GM12878 (cell line): ENCODE measurements at regions not wholly inside any gene's neighbourhood (a gene's known extent, or its start where the extent isn't known, plus 50 kb on each side); places are given as distances from the start of the nearest gene placed in this dataset.

Experiments
- ATAC-seq: fragments of 200-7000 bp; cut with Tn5 transposase; 3 replicates; pipeline ENCODE4 v1.9.1; 2020; ENCODE audit warnings: mild to moderate bottlenecking, moderate library complexity
- BruUV-seq: library from RNA; stranded (reverse); fragments of 400-500 nt; replicated peaks from 2 replicates; lab custom pipeline; 2021; lab: Mats Ljungman, UMichigan
- CTCF ChIA-PET: fragments of 300-600 bp; sonication (Branson Sonifier 250); formaldehyde crosslinking; extraction: SDS; loops from one replicate; lab custom pipeline; 2021; ENCODE audit warnings: inconsistent platforms; lab: Yijun Ruan, JAX
- POLR2A ChIA-PET: fragments of 350-600 bp; formaldehyde crosslinking; extraction: SDS; loops from one replicate; lab custom pipeline; 2021; ENCODE audit warnings: inconsistent platforms; lab: Charles Lee
- RAD21 ChIA-PET: fragments of 300-600 bp; sonication (Branson Sonifier 250); formaldehyde crosslinking; loops from one replicate; lab custom pipeline; 2023; ENCODE audit warnings: antibody characterized with exemption; ENCODE audit not compliant: unreplicated experiment; lab: Charles Lee
- SMC1A ChIA-PET: fragments of 300-600 bp; sonication (Branson Sonifier 250); formaldehyde crosslinking; loops from one replicate; lab custom pipeline; 2023; ENCODE audit not compliant: unreplicated experiment, uncharacterized antibody; lab: Charles Lee
- DNase-seq: peaks from one replicate; pipeline ENCODE4 v3.0.0-alpha.2; 2011; ENCODE audit warnings: low read depth, low spot score
- FAIRE-seq: peaks from 3 replicates; lab custom pipeline; 2011; peaks lifted over from hg19 to GRCh38; lab: Jason Lieb, UNC
- H2AFZ ChIP-seq: 2 replicates; pipeline ENCODE4 v1.6.0; 2011; ENCODE audit warnings: low read depth, low read length, control low read depth; ENCODE audit not compliant: control insufficient read depth
- H3K27ac ChIP-seq: 2 replicates; pipeline ENCODE4 v1.5.1; 2011; ENCODE audit warnings: control low read depth; ENCODE audit not compliant: control insufficient read depth, insufficient read depth
- H3K27me3 ChIP-seq, 2 experiments: replicated peaks in 1 of 2; 2 replicates each; pipeline versions ENCODE4 v1.6.0 to v1.6.1; 2011; ENCODE audit warnings: low read length in 1 of 2; ENCODE audit not compliant: control insufficient read depth in 2 of 2, insufficient read depth in 2 of 2
- H3K36me3 ChIP-seq, 2 experiments: 2 replicates each; pipeline ENCODE4 v1.5.1; 2011; ENCODE audit warnings: low read length in 1 of 2; ENCODE audit not compliant: control insufficient read depth in 2 of 2, insufficient read depth in 2 of 2
- H3K4me1 ChIP-seq: 2 replicates; pipeline ENCODE4 v1.6.1; 2011; ENCODE audit warnings: mild to moderate bottlenecking, low read length, moderate library complexity, mixed read lengths; ENCODE audit not compliant: control insufficient read depth, insufficient read depth
- H3K4me2 ChIP-seq: 2 replicates; pipeline ENCODE4 v1.6.0; 2011; ENCODE audit warnings: control low read depth; ENCODE audit not compliant: control insufficient read depth, insufficient read depth
- H3K4me3 ChIP-seq: fragments of 200-600 bp; sonication (generic); 2 replicates; pipeline ENCODE4 v1.5.1; 2016
- H3K79me2 ChIP-seq: 2 replicates; pipeline ENCODE4 v1.6.0; 2011; ENCODE audit warnings: low read length; ENCODE audit not compliant: control insufficient read depth, insufficient read depth
- H3K9ac ChIP-seq: 2 replicates; pipeline ENCODE4 v1.8.0; 2011; ENCODE audit warnings: low read length, control low read depth, mixed read lengths; ENCODE audit not compliant: control insufficient read depth, insufficient read depth
- H3K9me3 ChIP-seq: replicated peaks from 3 replicates; pipeline ENCODE4 v1.5.1; 2011; ENCODE audit warnings: mild to moderate bottlenecking, low read length; ENCODE audit not compliant: control insufficient read depth, insufficient read depth
- H4K20me1 ChIP-seq: 2 replicates; pipeline ENCODE4 v1.6.0; 2011; ENCODE audit not compliant: control insufficient read depth, insufficient read depth
- ATF7 ChIP-seq: fragments of 450-650 bp; IDR thresholded peaks from 2 replicates; pipeline ENCODE4 v1.6.1; 2016; ENCODE audit warnings: low read depth, mild to moderate bottlenecking
- CBFB ChIP-seq: IDR thresholded peaks from 2 replicates; pipeline ENCODE4 v1.6.1; 2016; ENCODE audit warnings: antibody characterized with exemption, low read depth
- CEBPB ChIP-seq, 2 experiments: fragments of 150-350 bp in 1 of 2; IDR thresholded peaks; 2 replicates each; pipeline ENCODE4 v1.6.1; 2012 to 2014; ENCODE audit warnings: low read depth in 2 of 2, low read length in 2 of 2, borderline replicate concordance in 1 of 2, inconsistent platforms in 1 of 2
- CREM ChIP-seq: IDR thresholded peaks from 2 replicates; pipeline ENCODE4 v1.6.1; 2014; ENCODE audit warnings: antibody characterized with exemption, low read depth
- DPF2 ChIP-seq: fragments of 450-650 bp; IDR thresholded peaks from 2 replicates; pipeline ENCODE4 v1.6.1; 2017; ENCODE audit warnings: mild to moderate bottlenecking
- ESRRA ChIP-seq: IDR thresholded peaks from 2 replicates; pipeline ENCODE4 v1.6.1; 2012; ENCODE audit warnings: mild to moderate bottlenecking, low read length, improper control_type of control experiment
- NFIC ChIP-seq: IDR thresholded peaks from 2 replicates; pipeline ENCODE4 v1.6.1; 2012; ENCODE audit warnings: low read depth, mild to moderate bottlenecking, inconsistent platforms, low read length, moderate library complexity
- RCOR1 ChIP-seq: conservative IDR thresholded peaks from 2 replicates; pipeline ENCODE4 v1.6.1; 2012; ENCODE audit warnings: low read depth, low read length, improper control_type of control experiment
- REST ChIP-seq: IDR thresholded peaks from 2 replicates; pipeline ENCODE4 v1.6.1; 2012; ENCODE audit warnings: mild to moderate bottlenecking, low read depth, low read length
- SREBF1 ChIP-seq: IDR thresholded peaks from 2 replicates; pipeline ENCODE4 v1.6.1; 2012; ENCODE audit warnings: mild to moderate bottlenecking, low read length
- ZNF207 ChIP-seq: fragments of 450-650 bp; IDR thresholded peaks from 2 replicates; pipeline ENCODE4 v1.6.1; 2014; ENCODE audit warnings: antibody characterized with exemption, mild to moderate bottlenecking, borderline replicate concordance
- ZNF622 ChIP-seq: fragments of 450-650 bp; IDR thresholded peaks from 2 replicates; pipeline ENCODE4 v1.6.1; 2017; ENCODE audit warnings: mild to moderate bottlenecking, inconsistent platforms
- WGBS: methylation state at CpG from one replicate; pipeline ENCODE4 v1.1.6; 2016; ENCODE audit warnings: low lambda C conversion rate; ENCODE audit not compliant: insufficient replicate concordance, insufficient coverage; ENCODE audit errors: missing lambda C conversion rate; 5-methylcytosine and 5-hydroxymethylcytosine counted together
- in situ Hi-C: fragments of 300-500 bp; cut with MboI; formaldehyde crosslinking; loops from 9 replicates; pipeline ENCODE4 v1.14.3; 2018; ENCODE audit warnings: mixed read lengths
- intact Hi-C: fragments of 100-400 bp; cut with micrococcal nuclease; formaldehyde crosslinking; loops from one replicate; pipeline ENCODE4 v1.14.2; 2022; ENCODE audit not compliant: unreplicated experiment
- TF ChIP-seq, protein P1 (sequence below): fragments of 450-650 bp; IDR thresholded peaks from 2 replicates; pipeline ENCODE4 v1.6.1; 2017; ENCODE audit warnings: borderline replicate concordance

DNA sequence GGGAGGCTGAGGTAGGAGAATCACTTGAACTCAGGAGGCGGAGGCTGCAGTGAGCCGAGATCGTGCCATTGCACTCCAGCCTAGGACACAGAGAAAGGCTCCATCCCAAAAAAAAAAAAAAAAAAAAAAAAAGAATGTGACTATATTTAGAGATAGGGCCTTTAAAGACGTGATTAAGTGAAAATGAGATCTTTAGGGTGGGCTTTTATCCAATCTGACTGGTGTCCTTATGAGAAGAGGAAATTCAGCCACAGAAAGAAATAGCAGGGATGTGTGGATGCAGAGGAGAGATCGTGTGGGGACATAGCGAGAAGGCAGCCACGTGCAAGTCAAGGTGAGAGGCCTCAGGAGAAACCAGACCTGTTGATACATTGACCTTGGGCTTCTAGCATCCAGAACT is 69.9 kb upstream of the ACSL3 start:
- intact Hi-C loops (no loop called here), in situ Hi-C loops (no loop called here)
- Histone ChIP-seq H3K27me3 (no peaks in the 10 kb centered on the region), H3K4me3 (no peak overlapping the region), H4K20me1 (no peaks in the 10 kb centered on the region), H3K36me3 (no peaks in the 10 kb centered on the region), H3K4me1 (peaks cover 11% of the 10 kb centered on the region), H3K79me2 (no peaks in the 10 kb centered on the region), H3K9ac (no peak overlapping the region), H3K9me3 (no peaks in the 10 kb centered on the region), H2AFZ (no peak overlapping the region), H3K27ac (no peak overlapping the region), H3K4me2 (no peak overlapping the region)
- no peak for TF ChIP-seq ZNF207
- no peak for TF ChIP-seq SREBF1
- no peak for TF ChIP-seq ESRRA
- TF ChIP-seq CREM, result no peak
- no peak for TF ChIP-seq RCOR1
- no peak for TF ChIP-seq CBFB
- TF ChIP-seq, protein P1, sequence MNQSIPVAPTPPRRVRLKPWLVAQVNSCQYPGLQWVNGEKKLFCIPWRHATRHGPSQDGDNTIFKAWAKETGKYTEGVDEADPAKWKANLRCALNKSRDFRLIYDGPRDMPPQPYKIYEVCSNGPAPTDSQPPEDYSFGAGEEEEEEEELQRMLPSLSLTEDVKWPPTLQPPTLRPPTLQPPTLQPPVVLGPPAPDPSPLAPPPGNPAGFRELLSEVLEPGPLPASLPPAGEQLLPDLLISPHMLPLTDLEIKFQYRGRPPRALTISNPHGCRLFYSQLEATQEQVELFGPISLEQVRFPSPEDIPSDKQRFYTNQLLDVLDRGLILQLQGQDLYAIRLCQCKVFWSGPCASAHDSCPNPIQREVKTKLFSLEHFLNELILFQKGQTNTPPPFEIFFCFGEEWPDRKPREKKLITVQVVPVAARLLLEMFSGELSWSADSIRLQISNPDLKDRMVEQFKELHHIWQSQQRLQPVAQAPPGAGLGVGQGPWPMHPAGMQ, result no peak
- TF ChIP-seq DPF2, result no peak
- TF ChIP-seq ATF7, result no peak
- no peak for TF ChIP-seq ZNF622
- TF ChIP-seq CEBPB (IDR thresholded peaks at IDR 0.05; ENCODE audit: borderline replicate concordance in 1 of 2, low read depth in 2 of 2, low read length in 2 of 2), result no peak
- no peak for TF ChIP-seq REST
- no peak for TF ChIP-seq NFIC
- CTCF ChIA-PET, result interaction anchor here (0.9 kb wide), 2 partner anchors 12 to 112 kb away, joined by 3 read pairs; no protein-coding TSS in a partner anchor
- POLR2A ChIA-PET, result no interaction called here
- ATAC-seq (no peak), DNase-seq (no peak), FAIRE-seq (no peak)
- 97% methylated on average over 6 of the region's 7 CpGs for WGBS
- no TSS peak for BruUV-seq
- RAD21 ChIA-PET, result no interaction called here
- SMC1A ChIA-PET, result no interaction called here
